Forelimb muscle (tissue), 1 donor: ENCODE measurements at regions not wholly inside any gene's neighbourhood (a gene's known extent, or its start where the extent isn't known, plus 50 kb on each side); places are given as distances from the start of the nearest gene placed in this dataset.
"Not testable (repeated sequence)": the region's sequence is repeated elsewhere in the genome, so short reads cannot be mapped to it uniquely, and the experiment has no call there.

Experiments
- DNase-seq: peaks from one replicate; pipeline ENCODE4 v3.0.0-alpha.2; 2013; ENCODE audit warnings: low read depth

- DNase-seq = no peak
Observed at GRCh38 chrX:41984628-41985027, 61.3 kb upstream of the CASK start.

DNA sequence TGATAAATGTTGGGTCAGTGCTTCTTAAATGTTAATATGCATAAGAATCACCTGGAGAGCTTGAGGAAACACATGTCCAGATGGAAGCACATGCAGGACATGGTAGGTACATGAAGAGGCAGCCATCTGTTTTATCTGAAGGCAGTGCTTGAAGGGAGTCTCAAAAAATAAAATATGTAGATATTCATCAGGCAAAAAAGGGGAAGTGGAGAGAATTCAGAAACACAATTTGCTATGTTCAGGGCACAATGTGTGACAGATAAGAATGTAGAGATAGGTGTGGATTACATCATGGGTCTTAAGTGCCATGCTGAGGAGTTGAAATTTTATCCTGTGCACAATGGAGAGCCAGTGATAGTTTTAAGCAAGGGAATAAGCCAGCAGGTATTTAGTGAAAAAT lies 59.6 kb upstream of the CASK start:
- DNase-seq = no peak

DNA sequence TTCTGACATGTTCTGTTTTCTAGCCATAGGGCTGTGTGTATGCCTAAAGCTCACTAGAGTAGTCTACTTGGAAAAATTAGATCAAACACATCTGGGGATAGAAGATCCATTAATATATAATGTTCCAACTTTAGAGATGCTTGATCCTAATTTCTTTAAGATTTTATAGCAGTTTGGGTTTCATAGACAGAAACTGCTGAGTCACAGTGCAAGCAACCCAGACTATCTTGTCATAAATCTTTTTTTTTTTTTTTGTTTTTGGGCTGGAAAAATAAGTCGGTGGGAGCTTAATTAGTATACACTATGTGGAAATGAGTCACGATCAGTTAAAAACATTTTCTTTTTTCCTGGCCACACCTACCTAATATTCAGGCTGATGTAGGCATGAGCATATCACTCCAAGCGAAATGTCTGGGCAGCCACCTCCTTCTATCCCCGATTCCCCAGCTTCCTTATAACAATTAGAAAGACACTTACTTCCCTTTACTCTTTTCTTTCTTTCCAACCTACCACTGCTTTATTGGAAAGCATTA lies 58.2 kb upstream of the CASK start:
- no peak for DNase-seq

DNA sequence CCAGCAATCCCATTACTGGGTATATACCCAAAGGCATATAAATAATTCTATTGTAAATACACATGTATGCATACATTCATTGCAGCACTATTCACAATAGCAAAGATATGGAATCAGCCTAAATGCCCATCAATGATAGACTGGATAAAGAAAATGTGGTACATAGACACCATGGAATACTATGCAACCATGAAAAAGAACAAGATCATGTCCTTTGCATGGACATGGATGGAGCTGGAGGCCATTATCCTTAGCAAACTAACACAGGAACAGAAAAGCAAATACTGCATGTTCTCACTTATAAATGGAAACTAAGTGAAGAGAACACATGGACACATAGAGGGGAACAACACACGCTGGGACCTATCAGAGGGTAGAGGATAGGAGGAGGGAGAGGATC lies 51.3 kb upstream of the CASK start:
- not testable (repeated sequence) for DNase-seq

DNA sequence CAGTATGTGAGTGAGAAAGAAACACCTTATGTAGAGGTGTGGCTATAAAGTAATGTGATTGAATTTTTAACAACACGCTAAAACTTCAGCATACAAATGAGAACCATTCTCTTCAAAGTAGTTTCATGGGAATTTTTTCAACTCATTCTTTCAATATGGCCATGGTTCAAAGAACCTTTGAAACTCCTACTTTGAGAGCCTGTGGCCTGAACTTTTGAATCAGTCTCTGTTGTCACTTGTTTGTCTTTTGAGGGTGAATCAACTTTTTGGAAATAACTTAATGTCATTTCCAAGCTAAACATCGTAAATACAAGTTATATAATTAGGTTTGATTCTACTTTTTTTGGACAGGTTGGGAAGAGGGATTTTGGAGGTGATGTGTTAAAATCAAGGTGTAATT lies 49.9 kb upstream of the CASK start:
- no peak for DNase-seq
